GM11168 (cell line): ENCODE measurements at regions not wholly inside any gene's neighbourhood (a gene's known extent, or its start where the extent isn't known, plus 50 kb on each side); places are given as distances from the start of the nearest gene placed in this dataset.
"Not testable (repeated sequence)": the region's sequence is repeated elsewhere in the genome, so short reads cannot be mapped to it uniquely, and the experiment has no call there.

Source experiments
- in situ Hi-C: fragments of 300-500 bp; cut with MboI; formaldehyde crosslinking; loops from one replicate; pipeline ENCODE4 v1.12.0; 2022; ENCODE audit warnings: low sequenced_read_pairs; ENCODE audit not compliant: unreplicated experiment

DNA sequence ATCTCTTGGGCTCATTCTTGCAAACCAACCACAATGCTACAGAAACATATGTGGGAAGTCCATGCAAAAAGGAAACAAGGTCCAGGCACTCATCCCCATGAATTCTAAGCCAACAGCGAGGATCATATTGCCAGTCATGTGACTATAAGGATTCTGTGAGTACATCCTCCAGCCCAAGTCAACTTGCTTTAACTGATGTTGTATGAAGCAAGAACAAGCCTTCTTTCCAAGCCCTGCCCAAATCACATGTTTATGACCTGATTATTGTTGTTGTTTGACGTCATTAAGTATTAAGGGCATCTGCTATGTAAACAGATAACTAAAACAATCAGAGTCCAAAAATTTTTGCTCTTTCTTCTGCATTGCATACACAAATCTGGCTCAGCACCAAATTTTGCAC, 78.2 kb upstream of the MON1B start:
- in situ Hi-C loops, result no loop called here

DNA sequence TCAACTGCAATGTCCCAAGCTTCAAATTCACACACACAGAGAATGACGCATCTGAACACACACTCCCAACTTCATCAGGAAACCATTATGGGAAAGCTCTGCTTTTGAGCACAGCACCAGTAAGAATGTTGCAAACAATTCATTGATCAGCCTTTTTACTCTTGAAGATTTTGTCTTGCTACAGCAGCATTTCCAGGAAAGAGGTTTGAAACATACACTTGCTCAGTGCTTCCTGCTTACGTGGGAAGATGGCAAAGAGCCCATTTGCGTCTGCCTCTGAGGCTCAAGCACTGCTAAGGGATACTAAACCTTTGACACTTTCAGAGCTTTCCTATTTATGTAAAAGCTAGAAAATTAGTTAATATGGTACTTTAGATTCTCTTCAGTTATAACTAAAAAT, 77.2 kb upstream of the MON1B start:
- in situ Hi-C loops, result no loop called here

DNA sequence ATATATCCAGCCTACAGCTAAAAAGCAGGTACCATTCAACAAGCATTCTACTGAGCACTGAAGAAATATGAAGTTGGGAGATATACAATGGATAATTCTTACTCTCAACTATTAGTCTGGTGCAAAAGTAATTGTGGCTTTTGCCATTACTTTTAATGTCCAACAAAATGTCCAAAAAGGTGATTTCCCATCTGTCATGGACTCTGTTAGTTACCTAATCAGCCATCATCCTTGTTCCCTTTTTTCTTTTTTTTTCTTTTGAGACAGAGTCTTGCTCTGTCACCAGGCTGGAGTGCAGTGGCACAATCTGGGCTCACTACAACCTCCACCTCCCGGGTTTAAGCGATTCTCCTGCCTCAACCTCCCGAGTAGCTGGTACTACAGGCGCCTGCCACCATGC, 76.6 kb upstream of the MON1B start:
- in situ Hi-C loops, result not testable (repeated sequence)

DNA sequence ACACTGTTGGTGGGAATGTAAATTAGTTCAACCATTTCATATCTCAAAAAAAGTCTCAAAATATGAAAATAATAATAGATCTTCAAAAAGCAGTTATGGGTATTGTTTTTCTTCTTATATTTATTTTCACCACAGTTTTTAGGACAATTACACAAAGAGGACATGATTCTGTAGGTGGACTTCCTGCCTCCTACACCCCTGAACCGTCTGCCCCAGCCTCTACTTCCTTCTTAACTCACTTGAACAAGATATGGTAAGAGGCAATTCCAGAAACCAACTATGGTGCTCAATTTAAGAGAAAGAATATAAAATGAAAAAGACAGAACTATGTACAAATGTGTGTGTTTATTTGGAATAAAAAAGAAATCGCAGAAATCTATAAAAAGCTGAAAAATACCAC, 74.1 kb upstream of the MON1B start:
- in situ Hi-C loops, result no loop called here

DNA sequence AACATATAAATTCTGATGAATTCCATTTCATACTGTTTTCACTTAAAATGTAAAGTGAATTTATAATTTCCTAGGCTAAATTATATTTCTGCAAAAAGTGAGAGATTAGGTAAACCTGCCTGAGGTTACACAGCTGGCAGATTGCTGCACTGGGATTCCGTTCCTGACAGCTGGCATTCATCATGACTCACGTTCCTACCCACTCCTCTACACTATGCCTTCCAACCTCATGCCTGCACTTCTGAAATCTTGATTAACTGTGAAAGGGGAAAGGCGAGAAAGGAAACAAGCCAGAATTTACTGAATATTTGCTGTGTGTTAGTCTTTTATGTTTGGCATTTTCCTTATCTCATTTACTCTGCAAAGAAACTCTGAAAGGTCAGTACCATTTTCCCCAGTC, 73.3 kb upstream of the MON1B start:
- in situ Hi-C loops, result no loop called here

DNA sequence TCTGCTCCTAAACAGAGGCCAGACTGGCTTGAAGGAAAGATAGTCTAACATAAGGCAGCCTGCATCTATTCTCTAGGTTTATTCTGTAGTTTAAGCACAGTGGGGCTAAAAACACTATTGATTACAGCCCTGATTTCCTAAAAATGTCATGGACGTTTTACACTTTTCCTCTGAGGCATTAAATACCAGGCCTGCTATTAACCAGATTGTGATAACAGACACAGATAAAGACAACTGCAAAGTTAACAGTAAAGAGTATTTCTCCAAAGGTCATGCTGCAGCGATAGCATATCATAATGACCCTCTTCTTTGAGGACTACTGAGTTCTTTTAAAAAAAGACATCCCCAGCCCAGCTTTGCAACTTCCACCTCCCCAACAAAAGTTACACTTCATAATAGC, 59.6 kb upstream of the MON1B start:
- in situ Hi-C loops, result no loop called here

- in situ Hi-C loops, result no loop called here
These were observed 58.9 kb upstream of the MON1B start for GRCh38 chr16:77132051-77132618.

GRCh38 chr16:77133706-77134105, 57.3 kb upstream of the MON1B start:
- in situ Hi-C loops, result no loop called here

GRCh38 chr16:77137045-77137444, 53.9 kb upstream of the MON1B start:
- in situ Hi-C loops, result no loop called here
